OCI-LY7 (cell line): ENCODE measurements at regions not wholly inside any gene's neighbourhood (a gene's known extent, or its start where the extent isn't known, plus 50 kb on each side); places are given as distances from the start of the nearest gene placed in this dataset.

Experiments
- BruUV-seq: library from RNA; stranded (reverse); fragments of 400-500 nt; replicated peaks from 2 replicates; lab custom pipeline; 2021; lab: Mats Ljungman, UMichigan
- CTCF ChIA-PET: fragments of 300-600 bp; sonication (Branson Sonifier 250); formaldehyde crosslinking; loops from one replicate; lab custom pipeline; 2022; ENCODE audit warnings: antibody characterized with exemption; ENCODE audit not compliant: unreplicated experiment; lab: Charles Lee
- POLR2A ChIA-PET: fragments of 300-600 bp; sonication (Branson Sonifier 250); formaldehyde crosslinking; loops from one replicate; lab custom pipeline; 2022; ENCODE audit warnings: antibody characterized with exemption; lab: Charles Lee
- DNase-seq: peaks from one replicate; pipeline ENCODE4 v3.0.0-alpha.2; 2015; ENCODE audit warnings: low spot score
- H2AFZ ChIP-seq: fragments of 200-600 bp; sonication (generic), shearing (Covaris generic); 2 replicates; pipeline ENCODE4 v1.6.1; 2014; ENCODE audit warnings: mild to moderate bottlenecking, antibody characterized with exemption, low read length, moderate library complexity
- H3K27ac ChIP-seq: fragments of 200-600 bp; sonication (generic); 2 replicates; pipeline ENCODE4 v1.5.1; 2014; ENCODE audit warnings: mixed run types, low read depth, mild to moderate bottlenecking, moderate library complexity, low read length, inconsistent platforms; ENCODE audit not compliant: poor library complexity, severe bottlenecking
- H3K36me3 ChIP-seq: fragments of 200-600 bp; sonication (generic); 2 replicates; pipeline ENCODE4 v1.6.1; 2014; ENCODE audit warnings: mild to moderate bottlenecking, antibody characterized with exemption, low read length, moderate library complexity, mixed read lengths; ENCODE audit not compliant: insufficient read depth
- H3K4me1 ChIP-seq: fragments of 200-600 bp; sonication (generic); 2 replicates; pipeline ENCODE4 v1.5.1; 2014; ENCODE audit warnings: mild to moderate bottlenecking, low read length; ENCODE audit not compliant: insufficient read depth, poor library complexity, severe bottlenecking
- H3K4me2 ChIP-seq: fragments of 200-600 bp; sonication (generic); 2 replicates; pipeline ENCODE4 v1.6.1; 2014; ENCODE audit warnings: mild to moderate bottlenecking, low read length
- H3K4me3 ChIP-seq: fragments of 200-600 bp; sonication (generic); 2 replicates; pipeline ENCODE4 v1.5.1; 2014; ENCODE audit warnings: mild to moderate bottlenecking, low read depth, low read length; ENCODE audit not compliant: poor library complexity, severe bottlenecking
- H3K79me2 ChIP-seq: fragments of 200-600 bp; sonication (generic); 2 replicates; pipeline ENCODE4 v1.6.1; 2016; ENCODE audit warnings: low read depth, mild to moderate bottlenecking, low read length, moderate library complexity, mixed read lengths; ENCODE audit not compliant: insufficient read depth
- H3K9me2 ChIP-seq: fragments of 200-600 bp; sonication (generic); 2 replicates; pipeline ENCODE4 v1.6.1; 2016; ENCODE audit warnings: mild to moderate bottlenecking, low read length, mixed read lengths; ENCODE audit not compliant: insufficient read depth
- H3K9me3 ChIP-seq: fragments of 200-600 bp; sonication (generic); 2 replicates; pipeline ENCODE4 v1.6.1; 2014; ENCODE audit warnings: mild to moderate bottlenecking, mixed run types, low read length, mixed read lengths
- H4K20me1 ChIP-seq: fragments of 200-600 bp; sonication (generic); 2 replicates; pipeline ENCODE4 v1.6.1; 2014; ENCODE audit warnings: mild to moderate bottlenecking, antibody characterized with exemption, low read length, moderate library complexity, mixed read lengths; ENCODE audit not compliant: insufficient read depth
- CTCF ChIP-seq: fragments of 200-600 bp; sonication (generic); conservative IDR thresholded peaks from 2 replicates; pipeline ENCODE4 v1.5.1; 2014; ENCODE audit warnings: mild to moderate bottlenecking, antibody characterized with exemption, low read length, moderate library complexity, mixed read lengths
- EZH2phosphoT487 ChIP-seq: fragments of 200-600 bp; sonication (generic); IDR thresholded peaks from 2 replicates; pipeline ENCODE4 v1.6.1; 2018; ENCODE audit warnings: low read depth, borderline replicate concordance, mild to moderate bottlenecking, mixed run types, antibody characterized with exemption, low read length, moderate library complexity, mixed read lengths
- intact Hi-C: fragments of 100-400 bp; cut with micrococcal nuclease; formaldehyde crosslinking; loops from one replicate; pipeline ENCODE4 v1.10.0; 2022; ENCODE audit not compliant: unreplicated experiment

DNA sequence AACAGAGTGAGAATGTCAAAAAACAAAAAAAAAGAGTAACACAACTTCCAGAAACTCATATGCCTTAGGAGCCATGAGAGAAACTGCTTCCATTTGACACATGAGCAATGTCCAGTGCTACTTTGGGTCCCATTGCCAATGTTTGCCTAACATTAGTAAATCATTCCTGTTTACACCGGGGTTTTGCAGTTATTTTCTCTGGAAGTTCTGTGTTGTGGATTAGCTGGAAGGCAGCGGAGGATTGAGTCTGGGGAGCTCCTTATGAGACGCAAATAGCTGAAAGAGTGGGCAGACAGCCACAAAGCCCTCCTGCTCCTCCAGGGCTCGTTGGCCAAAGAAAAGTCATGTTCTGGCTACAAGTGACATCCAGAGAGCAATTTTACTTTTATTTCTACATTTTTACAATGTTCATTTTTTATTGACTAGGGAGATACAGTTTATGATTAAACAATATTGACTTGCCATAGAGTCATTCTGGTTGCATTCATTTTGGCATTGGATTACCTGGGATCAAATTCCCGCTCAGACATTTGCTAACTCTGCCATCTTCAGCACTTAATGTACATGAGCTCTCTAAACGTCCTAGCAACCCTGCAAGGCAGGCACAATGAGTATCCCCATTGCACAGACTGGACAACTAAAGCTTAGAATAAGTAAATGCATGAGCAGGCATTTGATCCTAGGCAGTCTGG is 66.4 kb upstream of the GALNT2 start:
- H3K9me2 ChIP-seq = no peaks in the 10 kb centered on the region
- no peaks in the 10 kb centered on the region for H3K9me3 ChIP-seq
- H3K27ac ChIP-seq = no peak overlapping the region
- no peak overlapping the region for H3K4me2 ChIP-seq
- no peaks in the 10 kb centered on the region for H3K36me3 ChIP-seq
- H4K20me1 ChIP-seq = no peaks in the 10 kb centered on the region
- no peak overlapping the region for H2AFZ ChIP-seq
- no peaks in the 10 kb centered on the region for H3K4me1 ChIP-seq
- CTCF ChIA-PET = no interaction called here
- no peaks in the 10 kb centered on the region for H3K79me2 ChIP-seq
- intact Hi-C loops = no loop called here
- no peak overlapping the region for H3K4me3 ChIP-seq
- TF ChIP-seq CTCF (no peak), EZH2phosphoT487 (no peak)
- DNase-seq = no peak
- BruUV-seq = no TSS peak
- POLR2A ChIA-PET = interaction anchor here (1.2 kb wide), 1 partner anchor 10 kb away, joined by 3 read pairs; no protein-coding TSS in a partner anchor

- ChIA-PET POLR2A (interaction anchor here (1.0 to 1.5 kb wide), 2 partner anchors 10 to 11 kb away, joined by 3 to 4 read pairs; no protein-coding TSS in a partner anchor), CTCF (no interaction called here)
- H3K27ac ChIP-seq = no peak overlapping the region
- TF ChIP-seq EZH2phosphoT487 = no peak
- no peak for TF ChIP-seq CTCF
- H3K36me3 ChIP-seq = no peaks in the 10 kb centered on the region
- H4K20me1 ChIP-seq = no peaks in the 10 kb centered on the region
- no peak overlapping the region for H2AFZ ChIP-seq
- intact Hi-C loops = no loop called here
- H3K9me3 ChIP-seq = no peaks in the 10 kb centered on the region
- H3K4me3 ChIP-seq = no peak overlapping the region
- H3K4me2 ChIP-seq = no peak overlapping the region
- no peaks in the 10 kb centered on the region for H3K79me2 ChIP-seq
- H3K9me2 ChIP-seq = no peaks in the 10 kb centered on the region
- H3K4me1 ChIP-seq = no peaks in the 10 kb centered on the region
- no peak for DNase-seq
- no TSS peak for BruUV-seq
These were observed 64.8 kb upstream of the GALNT2 start for GRCh38 chr1:230002164-230002803.

DNA sequence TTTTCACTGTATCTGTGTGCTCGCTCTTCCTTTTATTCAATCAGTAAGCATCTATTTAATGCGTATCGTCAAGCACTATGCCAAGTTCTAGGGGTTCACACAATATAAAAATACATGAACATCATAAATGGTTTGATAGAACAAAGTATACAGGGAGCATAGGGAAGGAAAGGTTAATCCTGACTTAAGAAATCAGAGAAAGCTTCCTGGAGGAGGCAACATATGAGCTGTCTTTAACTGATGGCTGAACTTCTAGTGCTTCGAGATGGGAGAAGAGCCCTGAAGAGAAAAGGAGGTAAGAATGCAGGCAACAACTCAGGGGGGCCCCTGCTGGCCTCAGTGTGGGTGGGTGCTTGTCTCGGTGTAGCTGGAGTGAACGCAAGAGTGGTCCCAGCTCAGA is 63.6 kb upstream of the GALNT2 start:
- intact Hi-C loops = no loop called here
- Histone ChIP-seq H3K27ac (no peak overlapping the region), H3K4me2 (no peak overlapping the region), H3K36me3 (no peaks in the 10 kb centered on the region), H3K9me3 (no peaks in the 10 kb centered on the region), H3K9me2 (no peaks in the 10 kb centered on the region), H3K4me3 (no peak overlapping the region), H3K79me2 (no peaks in the 10 kb centered on the region), H2AFZ (no peak overlapping the region), H3K4me1 (no peaks in the 10 kb centered on the region), H4K20me1 (no peaks in the 10 kb centered on the region)
- ChIA-PET CTCF (no interaction called here), POLR2A (interaction anchor here (1.5 kb wide), 1 partner anchor 11 kb away, joined by 4 read pairs; no protein-coding TSS in a partner anchor)
- no peak for DNase-seq
- BruUV-seq = no TSS peak
- TF ChIP-seq EZH2phosphoT487 = no peak
- no peak for TF ChIP-seq CTCF
